ENCODE measurements at regions not wholly inside any gene's neighbourhood (a gene's known extent, or its start where the extent isn't known, plus 50 kb on each side); places are given as distances from the start of the nearest gene placed in this dataset.

- TF ChIP-seq, protein P1, sequence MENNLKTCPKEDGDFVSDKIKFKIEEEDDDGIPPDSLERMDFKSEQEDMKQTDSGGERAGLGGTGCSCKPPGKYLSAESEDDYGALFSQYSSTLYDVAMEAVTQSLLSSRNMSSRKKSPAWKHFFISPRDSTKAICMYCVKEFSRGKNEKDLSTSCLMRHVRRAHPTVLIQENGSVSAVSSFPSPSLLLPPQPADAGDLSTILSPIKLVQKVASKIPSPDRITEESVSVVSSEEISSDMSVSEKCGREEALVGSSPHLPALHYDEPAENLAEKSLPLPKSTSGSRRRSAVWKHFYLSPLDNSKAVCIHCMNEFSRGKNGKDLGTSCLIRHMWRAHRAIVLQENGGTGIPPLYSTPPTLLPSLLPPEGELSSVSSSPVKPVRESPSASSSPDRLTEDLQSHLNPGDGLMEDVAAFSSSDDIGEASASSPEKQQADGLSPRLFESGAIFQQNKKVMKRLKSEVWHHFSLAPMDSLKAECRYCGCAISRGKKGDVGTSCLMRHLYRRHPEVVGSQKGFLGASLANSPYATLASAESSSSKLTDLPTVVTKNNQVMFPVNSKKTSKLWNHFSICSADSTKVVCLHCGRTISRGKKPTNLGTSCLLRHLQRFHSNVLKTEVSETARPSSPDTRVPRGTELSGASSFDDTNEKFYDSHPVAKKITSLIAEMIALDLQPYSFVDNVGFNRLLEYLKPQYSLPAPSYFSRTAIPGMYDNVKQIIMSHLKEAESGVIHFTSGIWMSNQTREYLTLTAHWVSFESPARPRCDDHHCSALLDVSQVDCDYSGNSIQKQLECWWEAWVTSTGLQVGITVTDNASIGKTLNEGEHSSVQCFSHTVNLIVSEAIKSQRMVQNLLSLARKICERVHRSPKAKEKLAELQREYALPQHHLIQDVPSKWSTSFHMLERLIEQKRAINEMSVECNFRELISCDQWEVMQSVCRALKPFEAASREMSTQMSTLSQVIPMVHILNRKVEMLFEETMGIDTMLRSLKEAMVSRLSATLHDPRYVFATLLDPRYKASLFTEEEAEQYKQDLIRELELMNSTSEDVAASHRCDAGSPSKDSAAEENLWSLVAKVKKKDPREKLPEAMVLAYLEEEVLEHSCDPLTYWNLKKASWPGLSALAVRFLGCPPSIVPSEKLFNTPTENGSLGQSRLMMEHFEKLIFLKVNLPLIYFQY (CRISPR knock-in tag; IDR thresholded peaks at IDR 0.05; ENCODE audit: borderline replicate concordance): no peak
- TF ChIP-seq GATAD1 (CRISPR knock-in tag; IDR thresholded peaks at IDR 0.05) (no peak), TFE3 (CRISPR knock-in tag; IDR thresholded peaks at IDR 0.05) (no peak), ZNF83 (CRISPR knock-in tag; IDR thresholded peaks at IDR 0.05; ENCODE audit: borderline replicate concordance) (no peak), ZNF326 (CRISPR knock-in tag; IDR thresholded peaks at IDR 0.05; ENCODE audit: borderline replicate concordance) (no peak), FOXO4 (CRISPR knock-in tag; conservative IDR thresholded peaks at IDR 0.05) (no peak), ONECUT2 (CRISPR knock-in tag; IDR thresholded peaks at IDR 0.05) (no peak), PHB2 (IDR thresholded peaks at IDR 0.05; ENCODE audit: partially characterized antibody) (no peak), HOXA9 (CRISPR knock-in tag; IDR thresholded peaks at IDR 0.05; ENCODE audit: borderline replicate concordance) (no peak), NCOA5 (CRISPR knock-in tag; IDR thresholded peaks at IDR 0.05) (no peak), ZBTB3 (CRISPR knock-in tag; IDR thresholded peaks at IDR 0.05; ENCODE audit: borderline replicate concordance, low read depth) (no peak)
- TF ChIP-seq, protein P2, sequence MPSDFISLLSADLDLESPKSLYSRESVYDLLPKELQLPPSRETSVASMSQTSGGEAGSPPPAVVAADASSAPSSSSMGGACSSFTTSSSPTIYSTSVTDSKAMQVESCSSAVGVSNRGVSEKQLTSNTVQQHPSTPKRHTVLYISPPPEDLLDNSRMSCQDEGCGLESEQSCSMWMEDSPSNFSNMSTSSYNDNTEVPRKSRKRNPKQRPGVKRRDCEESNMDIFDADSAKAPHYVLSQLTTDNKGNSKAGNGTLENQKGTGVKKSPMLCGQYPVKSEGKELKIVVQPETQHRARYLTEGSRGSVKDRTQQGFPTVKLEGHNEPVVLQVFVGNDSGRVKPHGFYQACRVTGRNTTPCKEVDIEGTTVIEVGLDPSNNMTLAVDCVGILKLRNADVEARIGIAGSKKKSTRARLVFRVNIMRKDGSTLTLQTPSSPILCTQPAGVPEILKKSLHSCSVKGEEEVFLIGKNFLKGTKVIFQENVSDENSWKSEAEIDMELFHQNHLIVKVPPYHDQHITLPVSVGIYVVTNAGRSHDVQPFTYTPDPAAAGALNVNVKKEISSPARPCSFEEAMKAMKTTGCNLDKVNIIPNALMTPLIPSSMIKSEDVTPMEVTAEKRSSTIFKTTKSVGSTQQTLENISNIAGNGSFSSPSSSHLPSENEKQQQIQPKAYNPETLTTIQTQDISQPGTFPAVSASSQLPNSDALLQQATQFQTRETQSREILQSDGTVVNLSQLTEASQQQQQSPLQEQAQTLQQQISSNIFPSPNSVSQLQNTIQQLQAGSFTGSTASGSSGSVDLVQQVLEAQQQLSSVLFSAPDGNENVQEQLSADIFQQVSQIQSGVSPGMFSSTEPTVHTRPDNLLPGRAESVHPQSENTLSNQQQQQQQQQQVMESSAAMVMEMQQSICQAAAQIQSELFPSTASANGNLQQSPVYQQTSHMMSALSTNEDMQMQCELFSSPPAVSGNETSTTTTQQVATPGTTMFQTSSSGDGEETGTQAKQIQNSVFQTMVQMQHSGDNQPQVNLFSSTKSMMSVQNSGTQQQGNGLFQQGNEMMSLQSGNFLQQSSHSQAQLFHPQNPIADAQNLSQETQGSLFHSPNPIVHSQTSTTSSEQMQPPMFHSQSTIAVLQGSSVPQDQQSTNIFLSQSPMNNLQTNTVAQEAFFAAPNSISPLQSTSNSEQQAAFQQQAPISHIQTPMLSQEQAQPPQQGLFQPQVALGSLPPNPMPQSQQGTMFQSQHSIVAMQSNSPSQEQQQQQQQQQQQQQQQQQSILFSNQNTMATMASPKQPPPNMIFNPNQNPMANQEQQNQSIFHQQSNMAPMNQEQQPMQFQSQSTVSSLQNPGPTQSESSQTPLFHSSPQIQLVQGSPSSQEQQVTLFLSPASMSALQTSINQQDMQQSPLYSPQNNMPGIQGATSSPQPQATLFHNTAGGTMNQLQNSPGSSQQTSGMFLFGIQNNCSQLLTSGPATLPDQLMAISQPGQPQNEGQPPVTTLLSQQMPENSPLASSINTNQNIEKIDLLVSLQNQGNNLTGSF (CRISPR knock-in tag; IDR thresholded peaks at IDR 0.05): no peak
- TF ChIP-seq, protein P3, sequence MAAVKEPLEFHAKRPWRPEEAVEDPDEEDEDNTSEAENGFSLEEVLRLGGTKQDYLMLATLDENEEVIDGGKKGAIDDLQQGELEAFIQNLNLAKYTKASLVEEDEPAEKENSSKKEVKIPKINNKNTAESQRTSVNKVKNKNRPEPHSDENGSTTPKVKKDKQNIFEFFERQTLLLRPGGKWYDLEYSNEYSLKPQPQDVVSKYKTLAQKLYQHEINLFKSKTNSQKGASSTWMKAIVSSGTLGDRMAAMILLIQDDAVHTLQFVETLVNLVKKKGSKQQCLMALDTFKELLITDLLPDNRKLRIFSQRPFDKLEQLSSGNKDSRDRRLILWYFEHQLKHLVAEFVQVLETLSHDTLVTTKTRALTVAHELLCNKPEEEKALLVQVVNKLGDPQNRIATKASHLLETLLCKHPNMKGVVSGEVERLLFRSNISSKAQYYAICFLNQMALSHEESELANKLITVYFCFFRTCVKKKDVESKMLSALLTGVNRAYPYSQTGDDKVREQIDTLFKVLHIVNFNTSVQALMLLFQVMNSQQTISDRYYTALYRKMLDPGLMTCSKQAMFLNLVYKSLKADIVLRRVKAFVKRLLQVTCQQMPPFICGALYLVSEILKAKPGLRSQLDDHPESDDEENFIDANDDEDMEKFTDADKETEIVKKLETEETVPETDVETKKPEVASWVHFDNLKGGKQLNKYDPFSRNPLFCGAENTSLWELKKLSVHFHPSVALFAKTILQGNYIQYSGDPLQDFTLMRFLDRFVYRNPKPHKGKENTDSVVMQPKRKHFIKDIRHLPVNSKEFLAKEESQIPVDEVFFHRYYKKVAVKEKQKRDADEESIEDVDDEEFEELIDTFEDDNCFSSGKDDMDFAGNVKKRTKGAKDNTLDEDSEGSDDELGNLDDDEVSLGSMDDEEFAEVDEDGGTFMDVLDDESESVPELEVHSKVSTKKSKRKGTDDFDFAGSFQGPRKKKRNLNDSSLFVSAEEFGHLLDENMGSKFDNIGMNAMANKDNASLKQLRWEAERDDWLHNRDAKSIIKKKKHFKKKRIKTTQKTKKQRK (IDR thresholded peaks at IDR 0.05; ENCODE audit: low read length): no peak
These were observed 178.3 kb upstream of the NECTIN1 start (continued) for GRCh38 chr11:119907122-119907851.

All from HepG2 (cell line).